GM12878 (cell line): ENCODE measurements at regions not wholly inside any gene's neighbourhood (a gene's known extent, or its start where the extent isn't known, plus 50 kb on each side); places are given as distances from the start of the nearest gene placed in this dataset.

Experiments used
- ATAC-seq: fragments of 200-7000 bp; cut with Tn5 transposase; 3 replicates; pipeline ENCODE4 v1.9.1; 2020; ENCODE audit warnings: mild to moderate bottlenecking, moderate library complexity
- BruUV-seq: library from RNA; stranded (reverse); fragments of 400-500 nt; replicated peaks from 2 replicates; lab custom pipeline; 2021; lab: Mats Ljungman, UMichigan
- CTCF ChIA-PET: fragments of 300-600 bp; sonication (Branson Sonifier 250); formaldehyde crosslinking; extraction: SDS; loops from one replicate; lab custom pipeline; 2021; ENCODE audit warnings: inconsistent platforms; lab: Yijun Ruan, JAX
- POLR2A ChIA-PET: fragments of 350-600 bp; formaldehyde crosslinking; extraction: SDS; loops from one replicate; lab custom pipeline; 2021; ENCODE audit warnings: inconsistent platforms; lab: Charles Lee
- RAD21 ChIA-PET: fragments of 300-600 bp; sonication (Branson Sonifier 250); formaldehyde crosslinking; loops from one replicate; lab custom pipeline; 2023; ENCODE audit warnings: antibody characterized with exemption; ENCODE audit not compliant: unreplicated experiment; lab: Charles Lee
- SMC1A ChIA-PET: fragments of 300-600 bp; sonication (Branson Sonifier 250); formaldehyde crosslinking; loops from one replicate; lab custom pipeline; 2023; ENCODE audit not compliant: unreplicated experiment, uncharacterized antibody; lab: Charles Lee
- DNase-seq: peaks from one replicate; pipeline ENCODE4 v3.0.0-alpha.2; 2011; ENCODE audit warnings: low read depth, low spot score
- FAIRE-seq: peaks from 3 replicates; lab custom pipeline; 2011; peaks lifted over from hg19 to GRCh38; lab: Jason Lieb, UNC
- H2AFZ ChIP-seq: 2 replicates; pipeline ENCODE4 v1.6.0; 2011; ENCODE audit warnings: low read depth, low read length, control low read depth; ENCODE audit not compliant: control insufficient read depth
- H3K27ac ChIP-seq: 2 replicates; pipeline ENCODE4 v1.5.1; 2011; ENCODE audit warnings: control low read depth; ENCODE audit not compliant: control insufficient read depth, insufficient read depth
- H3K27me3 ChIP-seq, 2 experiments: replicated peaks in 1 of 2; 2 replicates each; pipeline versions ENCODE4 v1.6.0 to v1.6.1; 2011; ENCODE audit warnings: low read length in 1 of 2; ENCODE audit not compliant: control insufficient read depth in 2 of 2, insufficient read depth in 2 of 2
- H3K36me3 ChIP-seq, 2 experiments: 2 replicates each; pipeline ENCODE4 v1.5.1; 2011; ENCODE audit warnings: low read length in 1 of 2; ENCODE audit not compliant: control insufficient read depth in 2 of 2, insufficient read depth in 2 of 2
- H3K4me1 ChIP-seq: 2 replicates; pipeline ENCODE4 v1.6.1; 2011; ENCODE audit warnings: mild to moderate bottlenecking, low read length, moderate library complexity, mixed read lengths; ENCODE audit not compliant: control insufficient read depth, insufficient read depth
- H3K4me2 ChIP-seq: 2 replicates; pipeline ENCODE4 v1.6.0; 2011; ENCODE audit warnings: control low read depth; ENCODE audit not compliant: control insufficient read depth, insufficient read depth
- H3K4me3 ChIP-seq: fragments of 200-600 bp; sonication (generic); 2 replicates; pipeline ENCODE4 v1.5.1; 2016
- H3K79me2 ChIP-seq: 2 replicates; pipeline ENCODE4 v1.6.0; 2011; ENCODE audit warnings: low read length; ENCODE audit not compliant: control insufficient read depth, insufficient read depth
- H3K9ac ChIP-seq: 2 replicates; pipeline ENCODE4 v1.8.0; 2011; ENCODE audit warnings: low read length, control low read depth, mixed read lengths; ENCODE audit not compliant: control insufficient read depth, insufficient read depth
- H3K9me3 ChIP-seq: replicated peaks from 3 replicates; pipeline ENCODE4 v1.5.1; 2011; ENCODE audit warnings: mild to moderate bottlenecking, low read length; ENCODE audit not compliant: control insufficient read depth, insufficient read depth
- H4K20me1 ChIP-seq: 2 replicates; pipeline ENCODE4 v1.6.0; 2011; ENCODE audit not compliant: control insufficient read depth, insufficient read depth
- BACH1 ChIP-seq: fragments of 450-650 bp; IDR thresholded peaks from 2 replicates; pipeline ENCODE4 v1.6.1; 2017; ENCODE audit warnings: mild to moderate bottlenecking, borderline replicate concordance
- CHD2 ChIP-seq: IDR thresholded peaks from 2 replicates; pipeline ENCODE4 v1.6.1; 2011; ENCODE audit warnings: low read depth, low read length, improper control_type of control experiment, borderline replicate concordance
- JUND ChIP-seq: IDR thresholded peaks from 2 replicates; pipeline ENCODE4 v1.6.1; 2012; ENCODE audit warnings: low read depth, mild to moderate bottlenecking, low read length, improper control_type of control experiment, moderate library complexity
- KDM1A ChIP-seq: fragments of 200-600 bp; sonication (generic); IDR thresholded peaks from 2 replicates; pipeline ENCODE4 v1.6.1; 2016; ENCODE audit warnings: borderline replicate concordance
- MTA2 ChIP-seq: fragments of 450-650 bp; IDR thresholded peaks from 2 replicates; pipeline ENCODE4 v1.6.1; 2016; ENCODE audit warnings: low read depth, mild to moderate bottlenecking, moderate library complexity
- MTA3 ChIP-seq: IDR thresholded peaks from 2 replicates; pipeline ENCODE4 v1.6.1; 2012; ENCODE audit warnings: low read length, inconsistent platforms, borderline replicate concordance
- MYB ChIP-seq: fragments of 150-350 bp; IDR thresholded peaks from 2 replicates; pipeline ENCODE4 v1.6.1; 2014; ENCODE audit warnings: mild to moderate bottlenecking, low read depth, low read length, borderline replicate concordance
- NBN ChIP-seq: fragments of 450-650 bp; IDR thresholded peaks from 2 replicates; pipeline ENCODE4 v1.6.1; 2016
- NR2C2 ChIP-seq: IDR thresholded peaks from 2 replicates; pipeline ENCODE4 v1.6.1; 2011; ENCODE audit warnings: borderline replicate concordance, low read depth; ENCODE audit not compliant: control insufficient read depth, insufficient read length
- NRF1 ChIP-seq: conservative IDR thresholded peaks from 2 replicates; pipeline ENCODE4 v1.6.1; 2011; ENCODE audit warnings: mild to moderate bottlenecking, low read depth, low read length, improper control_type of control experiment
- RAD21 ChIP-seq: IDR thresholded peaks from 2 replicates; pipeline ENCODE4 v1.6.1; 2011; ENCODE audit warnings: mild to moderate bottlenecking, low read depth, low read length, moderate library complexity; ENCODE audit not compliant: insufficient read depth
- SMARCA5 ChIP-seq: fragments of 450-650 bp; IDR thresholded peaks from 2 replicates; pipeline ENCODE4 v1.6.1; 2017; ENCODE audit warnings: mild to moderate bottlenecking
- SUPT20H ChIP-seq: IDR thresholded peaks from 2 replicates; pipeline ENCODE4 v1.6.1; 2011; ENCODE audit warnings: low read depth, mild to moderate bottlenecking, low read length, moderate library complexity, borderline replicate concordance; ENCODE audit not compliant: control insufficient read depth
- ZBED1 ChIP-seq: IDR thresholded peaks from 2 replicates; pipeline ENCODE4 v1.6.1; 2016; ENCODE audit warnings: borderline replicate concordance
- WGBS: methylation state at CpG from one replicate; pipeline ENCODE4 v1.1.6; 2016; ENCODE audit warnings: low lambda C conversion rate; ENCODE audit not compliant: insufficient replicate concordance, insufficient coverage; ENCODE audit errors: missing lambda C conversion rate; 5-methylcytosine and 5-hydroxymethylcytosine counted together
- in situ Hi-C: fragments of 300-500 bp; cut with MboI; formaldehyde crosslinking; loops from 9 replicates; pipeline ENCODE4 v1.14.3; 2018; ENCODE audit warnings: mixed read lengths
- intact Hi-C: fragments of 100-400 bp; cut with micrococcal nuclease; formaldehyde crosslinking; loops from one replicate; pipeline ENCODE4 v1.14.2; 2022; ENCODE audit not compliant: unreplicated experiment
- TF ChIP-seq, protein P1 (sequence below): IDR thresholded peaks from 2 replicates; pipeline ENCODE4 v1.6.1; 2012; ENCODE audit warnings: low read length, inconsistent platforms
- TF ChIP-seq, protein P2 (sequence below): IDR thresholded peaks from 2 replicates; pipeline ENCODE4 v1.6.1; 2011; ENCODE audit warnings: mild to moderate bottlenecking, low read depth, low read length, moderate library complexity; ENCODE audit not compliant: insufficient replicate concordance
- TF ChIP-seq, protein P3 (sequence below): IDR thresholded peaks from 2 replicates; pipeline ENCODE4 v1.6.1; 2012; ENCODE audit warnings: low read depth, low read length, improper control_type of control experiment

DNA sequence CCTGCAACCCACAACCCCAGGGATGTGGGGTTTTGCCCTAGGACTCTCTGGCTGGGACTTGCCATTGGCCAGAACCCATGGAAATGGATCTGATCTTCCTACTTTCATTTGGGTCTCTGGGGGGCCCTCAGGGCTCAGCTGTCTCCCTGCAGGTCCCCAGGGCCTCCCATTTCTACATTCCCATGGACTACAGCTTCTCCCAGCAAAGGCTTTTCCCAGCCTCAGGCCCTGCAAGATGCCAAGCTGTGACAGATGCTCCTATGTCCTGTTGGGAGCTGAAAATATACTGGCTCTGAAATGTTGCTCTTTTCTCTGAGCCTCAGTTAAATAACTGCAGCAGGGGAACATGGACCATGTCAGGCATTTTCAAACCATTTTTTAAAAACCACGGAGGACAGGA is 99.5 kb upstream of the IGSF21 start:
- POLR2A ChIA-PET, result no interaction called here
- intact Hi-C loops, result no loop called here
- no peaks in the 10 kb centered on the region for H3K79me2 ChIP-seq

DNA sequence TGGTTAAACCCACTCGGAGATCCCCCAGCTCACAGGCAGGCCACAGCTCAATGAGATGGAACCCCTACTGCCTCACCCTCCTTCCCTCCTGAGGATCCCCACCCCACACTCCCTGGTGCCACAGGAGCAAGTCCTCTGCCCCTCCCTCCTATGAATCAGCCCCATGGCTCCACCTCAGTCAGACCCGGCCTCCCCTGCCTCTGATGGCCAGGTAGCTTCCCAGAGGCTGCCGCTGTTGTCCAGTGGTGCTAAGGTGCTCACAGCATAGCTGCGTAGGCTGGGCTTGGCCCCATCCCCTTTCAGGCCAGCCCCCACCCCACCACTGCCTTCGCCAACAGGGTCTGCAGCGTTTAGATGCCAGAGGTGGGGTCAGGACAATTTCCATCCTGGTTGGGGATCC is 98.5 kb upstream of the IGSF21 start:
- POLR2A ChIA-PET, result no interaction called here
- Histone ChIP-seq H4K20me1 (no peaks in the 10 kb centered on the region; the same call in 1 of the 2 replicates), H3K27ac (no peak overlapping the region), H3K79me2 (no peaks in the 10 kb centered on the region), H3K9ac (no peak overlapping the region), H3K9me3 (no peaks in the 10 kb centered on the region), H2AFZ (no peak overlapping the region), H3K4me2 (no peak overlapping the region), H3K27me3 (no peaks in the 10 kb centered on the region), H3K36me3 (no peaks in the 10 kb centered on the region), H3K4me3 (no peak overlapping the region), H3K4me1 (no peaks in the 10 kb centered on the region)
- ATAC-seq, result no peak
- in situ Hi-C loops (no loop called here), intact Hi-C loops (no loop called here)
- RAD21 ChIA-PET, result no interaction called here
- CTCF ChIA-PET, result no interaction called here
- no TSS peak for BruUV-seq
- DNase-seq, result no peak
- SMC1A ChIA-PET, result no interaction called here
- no peak for FAIRE-seq
- WGBS, result 25% methylated on average over 5 of the region's 6 CpGs
- TF ChIP-seq SUPT20H (no peak), NBN (no peak), SMARCA5 (no peak), JUND (no peak), RAD21 (no peak), CHD2 (no peak), NR2C2 (no peak), BACH1 (no peak), MYB (no peak), MTA3 (no peak)
- TF ChIP-seq, protein P1, sequence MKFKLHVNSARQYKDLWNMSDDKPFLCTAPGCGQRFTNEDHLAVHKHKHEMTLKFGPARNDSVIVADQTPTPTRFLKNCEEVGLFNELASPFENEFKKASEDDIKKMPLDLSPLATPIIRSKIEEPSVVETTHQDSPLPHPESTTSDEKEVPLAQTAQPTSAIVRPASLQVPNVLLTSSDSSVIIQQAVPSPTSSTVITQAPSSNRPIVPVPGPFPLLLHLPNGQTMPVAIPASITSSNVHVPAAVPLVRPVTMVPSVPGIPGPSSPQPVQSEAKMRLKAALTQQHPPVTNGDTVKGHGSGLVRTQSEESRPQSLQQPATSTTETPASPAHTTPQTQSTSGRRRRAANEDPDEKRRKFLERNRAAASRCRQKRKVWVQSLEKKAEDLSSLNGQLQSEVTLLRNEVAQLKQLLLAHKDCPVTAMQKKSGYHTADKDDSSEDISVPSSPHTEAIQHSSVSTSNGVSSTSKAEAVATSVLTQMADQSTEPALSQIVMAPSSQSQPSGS, result no peak
- TF ChIP-seq, protein P2, sequence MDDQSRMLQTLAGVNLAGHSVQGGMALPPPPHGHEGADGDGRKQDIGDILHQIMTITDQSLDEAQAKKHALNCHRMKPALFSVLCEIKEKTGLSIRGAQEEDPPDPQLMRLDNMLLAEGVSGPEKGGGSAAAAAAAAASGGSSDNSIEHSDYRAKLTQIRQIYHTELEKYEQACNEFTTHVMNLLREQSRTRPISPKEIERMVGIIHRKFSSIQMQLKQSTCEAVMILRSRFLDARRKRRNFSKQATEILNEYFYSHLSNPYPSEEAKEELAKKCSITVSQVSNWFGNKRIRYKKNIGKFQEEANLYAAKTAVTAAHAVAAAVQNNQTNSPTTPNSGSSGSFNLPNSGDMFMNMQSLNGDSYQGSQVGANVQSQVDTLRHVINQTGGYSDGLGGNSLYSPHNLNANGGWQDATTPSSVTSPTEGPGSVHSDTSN, result no peak

More for the DNA sequence above, 99.5 kb upstream of the IGSF21 start:
- ChIA-PET RAD21 (no interaction called here), CTCF (no interaction called here), SMC1A (no interaction called here)
- Histone ChIP-seq H3K4me3 (no peak overlapping the region), H3K9me3 (no peaks in the 10 kb centered on the region), H4K20me1 (no peaks in the 10 kb centered on the region; the same call in 1 of the 2 replicates), H3K27me3 (no peaks in the 10 kb centered on the region), H3K36me3 (no peaks in the 10 kb centered on the region), H2AFZ (no peak overlapping the region), H3K27ac (no peak overlapping the region), H3K9ac (no peak overlapping the region), H3K4me1 (no peaks in the 10 kb centered on the region), H3K4me2 (no peak overlapping the region)
- 0% methylated on average over 1 of the region's 1 CpG for WGBS
- no peak for FAIRE-seq
- ATAC-seq, result no peak
- BruUV-seq, result no TSS peak
- in situ Hi-C loops, result no loop called here
- DNase-seq, result no peak
- no peak for TF ChIP-seq MTA2
- TF ChIP-seq, protein P3, sequence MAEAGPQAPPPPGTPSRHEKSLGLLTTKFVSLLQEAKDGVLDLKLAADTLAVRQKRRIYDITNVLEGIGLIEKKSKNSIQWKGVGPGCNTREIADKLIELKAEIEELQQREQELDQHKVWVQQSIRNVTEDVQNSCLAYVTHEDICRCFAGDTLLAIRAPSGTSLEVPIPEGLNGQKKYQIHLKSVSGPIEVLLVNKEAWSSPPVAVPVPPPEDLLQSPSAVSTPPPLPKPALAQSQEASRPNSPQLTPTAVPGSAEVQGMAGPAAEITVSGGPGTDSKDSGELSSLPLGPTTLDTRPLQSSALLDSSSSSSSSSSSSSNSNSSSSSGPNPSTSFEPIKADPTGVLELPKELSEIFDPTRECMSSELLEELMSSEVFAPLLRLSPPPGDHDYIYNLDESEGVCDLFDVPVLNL, result no peak
- TF ChIP-seq NRF1, result no peak
- no peak for TF ChIP-seq ZBED1
- no peak for TF ChIP-seq KDM1A
